ENCODE measurements at regions not wholly inside any gene's neighbourhood (a gene's known extent, or its start where the extent isn't known, plus 50 kb on each side); places are given as distances from the start of the nearest gene placed in this dataset.
"Not testable (repeated sequence)": the region's sequence is repeated elsewhere in the genome, so short reads cannot be mapped to it uniquely, and the experiment has no call there.

GRCh38 chr10:8359467-8359866 is 305.0 kb downstream of the GATA3 start:
- Mint-ChIP-seq H3K4me3 (ENCODE audit: unreplicated experiment) (no peak overlapping the region), H3K27ac (ENCODE audit: unreplicated experiment) (no peak overlapping the region), H3K36me3 (ENCODE audit: unreplicated experiment) (no peaks in the 10 kb centered on the region), H3K4me1 (ENCODE audit: low read depth, unreplicated experiment) (no peaks in the 10 kb centered on the region), H3K9me3 (ENCODE audit: unreplicated experiment) (no peaks in the 10 kb centered on the region), H3K27me3 (ENCODE audit: unreplicated experiment) (peaks cover 1% of the 10 kb centered on the region)
- DNase-seq: no peak
- no peak for TF ChIP-seq CTCF (IDR thresholded peaks at IDR 0.05; ENCODE audit: partially characterized antibody, unreplicated experiment)

GRCh38 chr10:8360365-8360764 is 305.9 kb downstream of the GATA3 start:
- peaks cover 1% of the 10 kb centered on the region for H3K27me3 Mint-ChIP-seq (ENCODE audit: unreplicated experiment)
- no peaks in the 10 kb centered on the region for H3K9me3 Mint-ChIP-seq (ENCODE audit: unreplicated experiment)
- H3K36me3 Mint-ChIP-seq (ENCODE audit: unreplicated experiment): no peaks in the 10 kb centered on the region
- H3K27ac Mint-ChIP-seq (ENCODE audit: unreplicated experiment): no peak overlapping the region
- no peaks in the 10 kb centered on the region for H3K4me1 Mint-ChIP-seq (ENCODE audit: low read depth, unreplicated experiment)
- DNase-seq: no peak
- H3K4me3 Mint-ChIP-seq (ENCODE audit: unreplicated experiment): no peak overlapping the region
- TF ChIP-seq CTCF (IDR thresholded peaks at IDR 0.05; ENCODE audit: partially characterized antibody, unreplicated experiment): no peak

GRCh38 chr10:8360814-8361509 is 306.5 kb downstream of the GATA3 start:
- Mint-ChIP-seq H3K4me3 (ENCODE audit: unreplicated experiment) (no peak overlapping the region), H3K36me3 (ENCODE audit: unreplicated experiment) (no peaks in the 10 kb centered on the region)

GRCh38 chr10:8361510-8361844 is 307.0 kb downstream of the GATA3 start:
- no peak for TF ChIP-seq CTCF (IDR thresholded peaks at IDR 0.05; ENCODE audit: partially characterized antibody, unreplicated experiment)
- no peak for DNase-seq
- no peak overlapping the region for H3K4me3 Mint-ChIP-seq (ENCODE audit: unreplicated experiment)
- peaks cover 1% of the 10 kb centered on the region for H3K27me3 Mint-ChIP-seq (ENCODE audit: unreplicated experiment)
- H3K4me1 Mint-ChIP-seq (ENCODE audit: low read depth, unreplicated experiment): no peaks in the 10 kb centered on the region
- no peaks in the 10 kb centered on the region for H3K9me3 Mint-ChIP-seq (ENCODE audit: unreplicated experiment)
- no peak overlapping the region for H3K27ac Mint-ChIP-seq (ENCODE audit: unreplicated experiment)
- no peaks in the 10 kb centered on the region for H3K36me3 Mint-ChIP-seq (ENCODE audit: unreplicated experiment)

More at GRCh38 chr10:8360814-8361509, 306.5 kb downstream of the GATA3 start:
- DNase-seq: no peak
- H3K4me1 Mint-ChIP-seq (ENCODE audit: low read depth, unreplicated experiment): no peaks in the 10 kb centered on the region
- peaks cover 1% of the 10 kb centered on the region for H3K27me3 Mint-ChIP-seq (ENCODE audit: unreplicated experiment)
- TF ChIP-seq CTCF (IDR thresholded peaks at IDR 0.05; ENCODE audit: partially characterized antibody, unreplicated experiment): no peak
- no peak overlapping the region for H3K27ac Mint-ChIP-seq (ENCODE audit: unreplicated experiment)
- H3K9me3 Mint-ChIP-seq (ENCODE audit: unreplicated experiment): no peaks in the 10 kb centered on the region

GRCh38 chr10:8365935-8366911 is 311.7 kb downstream of the GATA3 start:
- no peak overlapping the region for H3K4me3 Mint-ChIP-seq (ENCODE audit: unreplicated experiment)
- DNase-seq: no peak
- H3K4me1 Mint-ChIP-seq (ENCODE audit: low read depth, unreplicated experiment): no peaks in the 10 kb centered on the region
- no peaks in the 10 kb centered on the region for H3K27me3 Mint-ChIP-seq (ENCODE audit: unreplicated experiment)
- TF ChIP-seq CTCF (IDR thresholded peaks at IDR 0.05; ENCODE audit: partially characterized antibody, unreplicated experiment): no peak
- no peaks in the 10 kb centered on the region for H3K36me3 Mint-ChIP-seq (ENCODE audit: unreplicated experiment)
- H3K9me3 Mint-ChIP-seq (ENCODE audit: unreplicated experiment): peaks cover 2% of the 10 kb centered on the region
- no peak overlapping the region for H3K27ac Mint-ChIP-seq (ENCODE audit: unreplicated experiment)

GRCh38 chr10:8367672-8368411 is 313.4 kb downstream of the GATA3 start:
- not testable (repeated sequence) for H3K36me3 Mint-ChIP-seq (ENCODE audit: unreplicated experiment); H3K4me1 Mint-ChIP-seq (ENCODE audit: low read depth, unreplicated experiment); H3K9me3 Mint-ChIP-seq (ENCODE audit: unreplicated experiment); H3K27me3 Mint-ChIP-seq (ENCODE audit: unreplicated experiment); H3K27ac Mint-ChIP-seq (ENCODE audit: unreplicated experiment); H3K4me3 Mint-ChIP-seq (ENCODE audit: unreplicated experiment); DNase-seq
